Liver (tissue), 8 donors: ENCODE measurements at regions not wholly inside any gene's neighbourhood (a gene's known extent, or its start where the extent isn't known, plus 50 kb on each side); places are given as distances from the start of the nearest gene placed in this dataset.

Experiments used
- DNase-seq: peaks from one replicate; pipeline ENCODE4 v3.0.0-alpha.2; 2017; ENCODE audit warnings: low spot score
- H3K27ac ChIP-seq, 2 donors: one replicate each; pipeline ENCODE4 v1.7.0; 2013; ENCODE audit warnings: inconsistent platforms in 2 of 2, low read length in 2 of 2, control low read depth in 1 of 2, low read depth in 1 of 2, mild to moderate bottlenecking in 1 of 2
- H3K27me3 ChIP-seq, 4 donors: one replicate each; pipeline versions ENCODE4 v1.6.1 to v1.7.0; 2013; ENCODE audit warnings: low read length in 3 of 4, inconsistent platforms in 1 of 4, mild to moderate bottlenecking in 1 of 4, moderate library complexity in 1 of 4; ENCODE audit not compliant: control insufficient read depth in 4 of 4, insufficient read depth in 4 of 4
- H3K36me3 ChIP-seq, 4 donors: one replicate each; pipeline versions ENCODE4 v1.6.1 to v1.7.0; 2013; ENCODE audit warnings: low read length in 3 of 4, mild to moderate bottlenecking in 3 of 4, low read depth in 1 of 4, moderate library complexity in 1 of 4; ENCODE audit not compliant: control insufficient read depth in 4 of 4, insufficient read depth in 3 of 4
- H3K4me1 ChIP-seq, 4 donors: one replicate each; pipeline versions ENCODE4 v1.6.1 to v1.7.0; 2013; ENCODE audit warnings: low read length in 3 of 4, mild to moderate bottlenecking in 3 of 4, moderate library complexity in 1 of 4; ENCODE audit not compliant: control insufficient read depth in 4 of 4, insufficient read depth in 4 of 4
- H3K4me3 ChIP-seq, 3 donors: one replicate each; pipeline versions ENCODE4 v1.6.1 to v1.7.0; 2013; ENCODE audit warnings: low read length in 3 of 3, control low read depth in 1 of 3, low read depth in 1 of 3, mild to moderate bottlenecking in 1 of 3
- H3K9ac ChIP-seq, 2 donors: one replicate each; pipeline ENCODE4 v1.7.0; 2013; ENCODE audit warnings: low read length in 2 of 2, mild to moderate bottlenecking in 2 of 2, moderate library complexity in 2 of 2, control low read depth in 1 of 2, low read depth in 1 of 2
- H3K9me3 ChIP-seq, 4 donors: one replicate each; pipeline versions ENCODE4 v1.6.1 to v1.7.0; 2013; ENCODE audit warnings: low read length in 3 of 4; ENCODE audit not compliant: control insufficient read depth in 4 of 4
- EGR1 ChIP-seq, 2 donors: IDR thresholded peaks; 2 replicates each; pipeline ENCODE4 v1.6.1; 2016 to 2018; ENCODE audit warnings: antibody characterized with exemption in 2 of 2, low read depth in 2 of 2
- FOXA1 ChIP-seq: IDR thresholded peaks from 2 replicates; pipeline ENCODE4 v1.6.1; 2016; ENCODE audit warnings: antibody characterized with exemption
- FOXA2 ChIP-seq: IDR thresholded peaks from 2 replicates; pipeline ENCODE4 v1.6.1; 2016; ENCODE audit warnings: antibody characterized with exemption
- GABPA ChIP-seq, 2 donors: IDR thresholded peaks in 1 of 2; conservative IDR thresholded peaks in 1 of 2; 2 replicates each; pipeline ENCODE4 v1.6.1; 2016; ENCODE audit warnings: antibody characterized with exemption in 2 of 2, mild to moderate bottlenecking in 1 of 2, moderate library complexity in 1 of 2
- HNF4A ChIP-seq, 2 donors: conservative IDR thresholded peaks; 2 replicates each; pipeline ENCODE4 v1.6.1; 2016; ENCODE audit warnings: antibody characterized with exemption in 2 of 2, mild to moderate bottlenecking in 2 of 2
- HNF4G ChIP-seq: IDR thresholded peaks from 2 replicates; pipeline ENCODE4 v1.6.1; 2016; ENCODE audit warnings: antibody characterized with exemption
- JUND ChIP-seq, 2 donors: IDR thresholded peaks; 2 replicates each; pipeline ENCODE4 v1.6.1; 2016; ENCODE audit warnings: antibody characterized with exemption in 2 of 2
- NR2F2 ChIP-seq: IDR thresholded peaks from 2 replicates; pipeline ENCODE4 v1.6.1; 2016; ENCODE audit warnings: antibody characterized with exemption
- RAD21 ChIP-seq, 2 donors: IDR thresholded peaks; 2 replicates each; pipeline ENCODE4 v1.6.1; 2016; ENCODE audit warnings: antibody characterized with exemption in 2 of 2, mild to moderate bottlenecking in 2 of 2
- RXRA ChIP-seq, 2 donors: IDR thresholded peaks; 2 replicates each; pipeline ENCODE4 v1.6.1; 2017 to 2018; ENCODE audit warnings: antibody characterized with exemption in 2 of 2, mild to moderate bottlenecking in 1 of 2
- TAF1 ChIP-seq: conservative IDR thresholded peaks from 2 replicates; pipeline ENCODE4 v1.6.1; 2016; ENCODE audit warnings: antibody characterized with exemption, mild to moderate bottlenecking
- YY1 ChIP-seq: IDR thresholded peaks from 2 replicates; pipeline ENCODE4 v1.6.1; 2016; ENCODE audit warnings: antibody characterized with exemption, mild to moderate bottlenecking
- WGBS: extraction: QIAGEN DNeasy Blood & Tissue Kit; methylation state at CpG from one replicate; pipeline ENCODE4 v1.1.7; 2013; 5-methylcytosine and 5-hydroxymethylcytosine counted together
- TF ChIP-seq, protein P1 (sequence below): IDR thresholded peaks from 2 replicates; pipeline ENCODE4 v1.6.1; 2016; ENCODE audit warnings: antibody characterized with exemption
- TF ChIP-seq, protein P2 (sequence below): fragments of 150-350 bp; IDR thresholded peaks from 2 replicates; pipeline ENCODE4 v1.5.1; 2017; ENCODE audit warnings: improper control_type of control experiment, low read depth, low read length; ENCODE audit not compliant: missing input control
- TF ChIP-seq, protein P3 (sequence below): IDR thresholded peaks from 2 replicates; pipeline ENCODE4 v1.6.1; 2016; ENCODE audit warnings: antibody characterized with exemption, mild to moderate bottlenecking
- donor health status: healthy.
- donor health status: healthy.
- donor health status: healthy.
- donor health status: healthy.
- donor health status: healthy.

DNA sequence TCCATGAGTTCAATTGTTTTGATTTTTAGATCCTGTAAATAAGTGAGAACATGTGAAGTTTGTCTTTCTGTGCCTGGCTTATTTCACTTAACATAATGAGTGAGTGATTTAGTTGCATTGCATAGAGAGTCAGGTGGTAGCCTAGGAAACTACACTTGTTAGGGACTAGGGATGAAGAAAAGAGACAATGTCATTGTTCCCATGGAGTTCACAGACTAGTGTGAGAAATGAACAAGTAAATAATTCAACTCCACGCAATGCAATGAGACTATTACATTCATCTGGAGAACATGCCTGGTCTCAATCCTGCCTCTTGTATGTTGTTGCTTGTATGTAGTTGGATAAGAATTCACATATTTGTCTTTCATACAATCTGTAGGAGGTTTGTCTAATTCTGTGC lies 76.3 kb upstream of the B3GAT2 start:
- no peak for DNase-seq
- H3K4me1 ChIP-seq: peaks cover 0 to 3% (median 1%) of the 10 kb centered on the region in 4 donors
- WGBS: 97% methylated on average over 1 of the region's 1 CpG

DNA sequence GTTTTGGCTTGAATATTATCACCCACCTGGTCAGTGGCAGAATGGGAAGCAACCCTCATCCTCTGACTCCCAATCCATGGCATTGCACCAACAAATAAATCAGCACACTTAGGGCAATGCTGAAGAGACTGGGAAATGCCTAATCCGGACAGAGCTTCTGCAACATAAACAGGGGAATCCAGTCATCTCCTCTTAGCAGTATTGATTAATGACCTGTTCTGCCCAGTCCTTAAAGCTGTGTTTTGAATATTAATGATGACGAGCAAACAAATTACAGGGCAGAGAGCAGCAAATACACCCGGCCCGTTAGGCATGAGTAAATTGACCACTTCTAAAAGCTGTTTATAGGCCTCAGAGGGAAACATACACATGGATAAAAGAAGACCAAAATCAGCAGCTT lies 77.0 kb upstream of the B3GAT2 start:
- 57% methylated on average over 4 of the region's 4 CpGs for WGBS
- H3K4me3 ChIP-seq: no peak overlapping the region
- H3K4me1 ChIP-seq: peaks cover 0 to 3% (median 1%) of the 10 kb centered on the region in 4 donors
- H3K36me3 ChIP-seq: no peaks in the 10 kb centered on the region
- TF ChIP-seq NR2F2 (no peak), YY1 (no peak), TAF1 (no peak), EGR1 (IDR thresholded peaks at IDR 0.05; ENCODE audit: low read depth in 2 of 2) (no peak), GABPA (IDR thresholded peaks at IDR 0.05 in 1 of 2, conservative IDR thresholded peaks at IDR 0.05 in 1 of 2) (no peak), FOXA2 (no peak), RAD21 (IDR thresholded peaks at IDR 0.05) (no peak), HNF4G (no peak), RXRA (IDR thresholded peaks at IDR 0.05) (no peak)
- TF ChIP-seq, protein P1, sequence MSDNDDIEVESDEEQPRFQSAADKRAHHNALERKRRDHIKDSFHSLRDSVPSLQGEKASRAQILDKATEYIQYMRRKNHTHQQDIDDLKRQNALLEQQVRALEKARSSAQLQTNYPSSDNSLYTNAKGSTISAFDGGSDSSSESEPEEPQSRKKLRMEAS: no peak
- TF ChIP-seq, protein P2, sequence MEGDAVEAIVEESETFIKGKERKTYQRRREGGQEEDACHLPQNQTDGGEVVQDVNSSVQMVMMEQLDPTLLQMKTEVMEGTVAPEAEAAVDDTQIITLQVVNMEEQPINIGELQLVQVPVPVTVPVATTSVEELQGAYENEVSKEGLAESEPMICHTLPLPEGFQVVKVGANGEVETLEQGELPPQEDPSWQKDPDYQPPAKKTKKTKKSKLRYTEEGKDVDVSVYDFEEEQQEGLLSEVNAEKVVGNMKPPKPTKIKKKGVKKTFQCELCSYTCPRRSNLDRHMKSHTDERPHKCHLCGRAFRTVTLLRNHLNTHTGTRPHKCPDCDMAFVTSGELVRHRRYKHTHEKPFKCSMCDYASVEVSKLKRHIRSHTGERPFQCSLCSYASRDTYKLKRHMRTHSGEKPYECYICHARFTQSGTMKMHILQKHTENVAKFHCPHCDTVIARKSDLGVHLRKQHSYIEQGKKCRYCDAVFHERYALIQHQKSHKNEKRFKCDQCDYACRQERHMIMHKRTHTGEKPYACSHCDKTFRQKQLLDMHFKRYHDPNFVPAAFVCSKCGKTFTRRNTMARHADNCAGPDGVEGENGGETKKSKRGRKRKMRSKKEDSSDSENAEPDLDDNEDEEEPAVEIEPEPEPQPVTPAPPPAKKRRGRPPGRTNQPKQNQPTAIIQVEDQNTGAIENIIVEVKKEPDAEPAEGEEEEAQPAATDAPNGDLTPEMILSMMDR: no peak
- no peaks in the 10 kb centered on the region for H3K9me3 ChIP-seq
- H3K27ac ChIP-seq: no peak overlapping the region
- no peaks in the 10 kb centered on the region for H3K27me3 ChIP-seq
- no peak for DNase-seq
- no peak overlapping the region for H3K9ac ChIP-seq

More for the DNA sequence above, 76.3 kb upstream of the B3GAT2 start:
- Histone ChIP-seq H3K27ac (no peak overlapping the region), H3K9ac (no peak overlapping the region), H3K36me3 (no peaks in the 10 kb centered on the region), H3K27me3 (no peaks in the 10 kb centered on the region), H3K9me3 (no peaks in the 10 kb centered on the region), H3K4me3 (no peak overlapping the region)
- TF ChIP-seq JUND (IDR thresholded peaks at IDR 0.05) (no peak), HNF4G (no peak), RXRA (IDR thresholded peaks at IDR 0.05) (no peak), YY1 (no peak), EGR1 (IDR thresholded peaks at IDR 0.05; ENCODE audit: low read depth in 2 of 2) (no peak), FOXA1 (no peak), GABPA (IDR thresholded peaks at IDR 0.05 in 1 of 2, conservative IDR thresholded peaks at IDR 0.05 in 1 of 2) (no peak), HNF4A (conservative IDR thresholded peaks at IDR 0.05) (no peak), NR2F2 (no peak), TAF1 (no peak)
- TF ChIP-seq, protein P1: no peak
- TF ChIP-seq, protein P3, sequence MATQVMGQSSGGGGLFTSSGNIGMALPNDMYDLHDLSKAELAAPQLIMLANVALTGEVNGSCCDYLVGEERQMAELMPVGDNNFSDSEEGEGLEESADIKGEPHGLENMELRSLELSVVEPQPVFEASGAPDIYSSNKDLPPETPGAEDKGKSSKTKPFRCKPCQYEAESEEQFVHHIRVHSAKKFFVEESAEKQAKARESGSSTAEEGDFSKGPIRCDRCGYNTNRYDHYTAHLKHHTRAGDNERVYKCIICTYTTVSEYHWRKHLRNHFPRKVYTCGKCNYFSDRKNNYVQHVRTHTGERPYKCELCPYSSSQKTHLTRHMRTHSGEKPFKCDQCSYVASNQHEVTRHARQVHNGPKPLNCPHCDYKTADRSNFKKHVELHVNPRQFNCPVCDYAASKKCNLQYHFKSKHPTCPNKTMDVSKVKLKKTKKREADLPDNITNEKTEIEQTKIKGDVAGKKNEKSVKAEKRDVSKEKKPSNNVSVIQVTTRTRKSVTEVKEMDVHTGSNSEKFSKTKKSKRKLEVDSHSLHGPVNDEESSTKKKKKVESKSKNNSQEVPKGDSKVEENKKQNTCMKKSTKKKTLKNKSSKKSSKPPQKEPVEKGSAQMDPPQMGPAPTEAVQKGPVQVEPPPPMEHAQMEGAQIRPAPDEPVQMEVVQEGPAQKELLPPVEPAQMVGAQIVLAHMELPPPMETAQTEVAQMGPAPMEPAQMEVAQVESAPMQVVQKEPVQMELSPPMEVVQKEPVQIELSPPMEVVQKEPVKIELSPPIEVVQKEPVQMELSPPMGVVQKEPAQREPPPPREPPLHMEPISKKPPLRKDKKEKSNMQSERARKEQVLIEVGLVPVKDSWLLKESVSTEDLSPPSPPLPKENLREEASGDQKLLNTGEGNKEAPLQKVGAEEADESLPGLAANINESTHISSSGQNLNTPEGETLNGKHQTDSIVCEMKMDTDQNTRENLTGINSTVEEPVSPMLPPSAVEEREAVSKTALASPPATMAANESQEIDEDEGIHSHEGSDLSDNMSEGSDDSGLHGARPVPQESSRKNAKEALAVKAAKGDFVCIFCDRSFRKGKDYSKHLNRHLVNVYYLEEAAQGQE: no peak
